ENCODE measurements at regions not wholly inside any gene's neighbourhood (a gene's known extent, or its start where the extent isn't known, plus 50 kb on each side); places are given as distances from the start of the nearest gene placed in this dataset.
"Not testable (repeated sequence)": the region's sequence is repeated elsewhere in the genome, so short reads cannot be mapped to it uniquely, and the experiment has no call there.

GRCh38 chr12:124379938-124380754 is 85.3 kb downstream of the RFLNA start:
- DNase-seq (ENCODE audit: low read depth in 1 of 2, low spot score in 1 of 2), result no peak
- in situ Hi-C loops (cut with HindIII; ENCODE audit: low pct_unique_long_range_greater_than_20kb, low sequenced_read_pairs), result no loop called here
- no peak for TF ChIP-seq JUND (IDR thresholded peaks at IDR 0.05; ENCODE audit: low read depth)

GRCh38 chr12:124379379-124379937 is 84.6 kb downstream of the RFLNA start:
- TF ChIP-seq JUND (IDR thresholded peaks at IDR 0.05; ENCODE audit: low read depth), result no peak
- no peak for DNase-seq (ENCODE audit: low read depth in 1 of 2, low spot score in 1 of 2)
- in situ Hi-C loops (cut with HindIII; ENCODE audit: low pct_unique_long_range_greater_than_20kb, low sequenced_read_pairs), result no loop called here

- in situ Hi-C loops (cut with HindIII; ENCODE audit: low pct_unique_long_range_greater_than_20kb, low sequenced_read_pairs), result no loop called here
- no peak for TF ChIP-seq JUND (IDR thresholded peaks at IDR 0.05; ENCODE audit: low read depth)
- no peak for DNase-seq (ENCODE audit: low read depth in 1 of 2, low spot score in 1 of 2)
Observed at GRCh38 chr12:124378926-124379325, 84.0 kb downstream of the RFLNA start.

- in situ Hi-C loops (cut with HindIII; ENCODE audit: low pct_unique_long_range_greater_than_20kb, low sequenced_read_pairs), result no loop called here
- no peak for TF ChIP-seq JUND (IDR thresholded peaks at IDR 0.05; ENCODE audit: low read depth)
- no peak for DNase-seq (ENCODE audit: low read depth in 1 of 2, low spot score in 1 of 2)
Observed at GRCh38 chr12:124377981-124378509, 83.2 kb downstream of the RFLNA start.

GRCh38 chr12:124376435-124376834 is 81.5 kb downstream of the RFLNA start:
- in situ Hi-C loops (cut with HindIII; ENCODE audit: low pct_unique_long_range_greater_than_20kb, low sequenced_read_pairs), result no loop called here
- no peak for TF ChIP-seq JUND (IDR thresholded peaks at IDR 0.05; ENCODE audit: low read depth)
- DNase-seq (ENCODE audit: low read depth in 1 of 2, low spot score in 1 of 2), result no peak

- DNase-seq (ENCODE audit: low read depth in 1 of 2, low spot score in 1 of 2), result no peak
- no peak for TF ChIP-seq JUND (IDR thresholded peaks at IDR 0.05; ENCODE audit: low read depth)
- in situ Hi-C loops (cut with HindIII; ENCODE audit: low pct_unique_long_range_greater_than_20kb, low sequenced_read_pairs), result no loop called here
Observed at GRCh38 chr12:124375789-124376175, 80.9 kb downstream of the RFLNA start.

- in situ Hi-C loops (cut with HindIII; ENCODE audit: low pct_unique_long_range_greater_than_20kb, low sequenced_read_pairs), result no loop called here
- no peak for DNase-seq (ENCODE audit: low read depth in 1 of 2, low spot score in 1 of 2)
- TF ChIP-seq JUND (IDR thresholded peaks at IDR 0.05; ENCODE audit: low read depth), result no peak
Observed at GRCh38 chr12:124375141-124375788, 80.4 kb downstream of the RFLNA start.

- no peak for TF ChIP-seq JUND (IDR thresholded peaks at IDR 0.05; ENCODE audit: low read depth)
- in situ Hi-C loops (cut with HindIII; ENCODE audit: low pct_unique_long_range_greater_than_20kb, low sequenced_read_pairs), result no loop called here
- DNase-seq (ENCODE audit: low read depth in 1 of 2, low spot score in 1 of 2), result no peak
Observed at GRCh38 chr12:124374567-124374966, 79.7 kb downstream of the RFLNA start.

GRCh38 chr12:124374147-124374546 is 79.3 kb downstream of the RFLNA start:
- TF ChIP-seq JUND (IDR thresholded peaks at IDR 0.05; ENCODE audit: low read depth), result no peak
- no peak for DNase-seq (ENCODE audit: low read depth in 1 of 2, low spot score in 1 of 2)
- in situ Hi-C loops (cut with HindIII; ENCODE audit: low pct_unique_long_range_greater_than_20kb, low sequenced_read_pairs), result no loop called here

GRCh38 chr12:124373701-124374100 is 78.8 kb downstream of the RFLNA start:
- DNase-seq (ENCODE audit: low read depth in 1 of 2, low spot score in 1 of 2); in situ Hi-C loops (cut with HindIII; ENCODE audit: low pct_unique_long_range_greater_than_20kb, low sequenced_read_pairs): not testable (repeated sequence)

GRCh38 chr12:124372831-124373230 is 77.9 kb downstream of the RFLNA start:
- in situ Hi-C loops (cut with HindIII; ENCODE audit: low pct_unique_long_range_greater_than_20kb, low sequenced_read_pairs), result no loop called here
- no peak for DNase-seq (ENCODE audit: low read depth in 1 of 2, low spot score in 1 of 2)
- TF ChIP-seq JUND (IDR thresholded peaks at IDR 0.05; ENCODE audit: low read depth), result no peak

GRCh38 chr12:124371970-124372555 is 77.2 kb downstream of the RFLNA start:
- TF ChIP-seq JUND (IDR thresholded peaks at IDR 0.05; ENCODE audit: low read depth), result no peak
- in situ Hi-C loops (cut with HindIII; ENCODE audit: low pct_unique_long_range_greater_than_20kb, low sequenced_read_pairs), result no loop called here
- DNase-seq (ENCODE audit: low read depth in 1 of 2, low spot score in 1 of 2), result no peak

- in situ Hi-C loops (cut with HindIII; ENCODE audit: low pct_unique_long_range_greater_than_20kb, low sequenced_read_pairs), result no loop called here
- no peak for TF ChIP-seq JUND (IDR thresholded peaks at IDR 0.05; ENCODE audit: low read depth)
- no peak for DNase-seq (ENCODE audit: low read depth in 1 of 2, low spot score in 1 of 2)
Observed at GRCh38 chr12:124371366-124371765, 76.5 kb downstream of the RFLNA start.
